ENCODE measurements at regions not wholly inside any gene's neighbourhood (a gene's known extent, or its start where the extent isn't known, plus 50 kb on each side); places are given as distances from the start of the nearest gene placed in this dataset.

GRCh38 chr2:129606496-129607270 lies 372.8 kb upstream of the RAB6C start:
- TF ChIP-seq, protein P1, sequence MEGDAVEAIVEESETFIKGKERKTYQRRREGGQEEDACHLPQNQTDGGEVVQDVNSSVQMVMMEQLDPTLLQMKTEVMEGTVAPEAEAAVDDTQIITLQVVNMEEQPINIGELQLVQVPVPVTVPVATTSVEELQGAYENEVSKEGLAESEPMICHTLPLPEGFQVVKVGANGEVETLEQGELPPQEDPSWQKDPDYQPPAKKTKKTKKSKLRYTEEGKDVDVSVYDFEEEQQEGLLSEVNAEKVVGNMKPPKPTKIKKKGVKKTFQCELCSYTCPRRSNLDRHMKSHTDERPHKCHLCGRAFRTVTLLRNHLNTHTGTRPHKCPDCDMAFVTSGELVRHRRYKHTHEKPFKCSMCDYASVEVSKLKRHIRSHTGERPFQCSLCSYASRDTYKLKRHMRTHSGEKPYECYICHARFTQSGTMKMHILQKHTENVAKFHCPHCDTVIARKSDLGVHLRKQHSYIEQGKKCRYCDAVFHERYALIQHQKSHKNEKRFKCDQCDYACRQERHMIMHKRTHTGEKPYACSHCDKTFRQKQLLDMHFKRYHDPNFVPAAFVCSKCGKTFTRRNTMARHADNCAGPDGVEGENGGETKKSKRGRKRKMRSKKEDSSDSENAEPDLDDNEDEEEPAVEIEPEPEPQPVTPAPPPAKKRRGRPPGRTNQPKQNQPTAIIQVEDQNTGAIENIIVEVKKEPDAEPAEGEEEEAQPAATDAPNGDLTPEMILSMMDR (IDR thresholded peaks at IDR 0.05): no peak
- no peak for TF ChIP-seq POLR2A (IDR thresholded peaks at IDR 0.05)

Measured in Peyer's patch (tissue), 4 donors.